ENCODE measurements at regions not wholly inside any gene's neighbourhood (a gene's known extent, or its start where the extent isn't known, plus 50 kb on each side); places are given as distances from the start of the nearest gene placed in this dataset.

DNA sequence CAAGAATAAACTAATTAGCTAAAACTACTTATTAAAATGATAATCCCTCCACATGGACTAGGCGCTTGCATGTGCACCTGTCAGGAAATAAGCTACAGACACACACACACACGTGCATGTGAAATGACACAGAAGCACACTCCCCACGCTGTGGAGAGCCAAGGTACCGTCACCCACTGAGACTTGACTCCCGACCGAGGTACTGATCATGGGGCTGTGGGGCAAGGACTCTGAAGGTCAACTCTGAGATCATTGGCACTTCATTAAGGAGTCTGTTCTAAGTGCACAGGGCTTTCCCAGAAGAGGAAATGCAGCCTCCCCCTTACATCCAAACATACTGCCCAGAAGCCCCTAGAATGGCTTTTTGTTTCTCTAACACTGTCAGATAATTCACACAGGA is 264.4 kb upstream of the WWC1 start:
- peaks cover 2% of the 10 kb centered on the region for H3K27me3 ChIP-seq (ENCODE audit: insufficient read depth, low read length)
- no peak overlapping the region for H3K4me3 ChIP-seq (ENCODE audit: insufficient read depth, low read length)
- no peaks in the 10 kb centered on the region for H3K4me1 ChIP-seq (ENCODE audit: insufficient read depth, low read length)
- H3K27ac ChIP-seq (ENCODE audit: low read depth, low read length), result no peak overlapping the region
- no peaks in the 10 kb centered on the region for H3K79me2 ChIP-seq (ENCODE audit: insufficient read depth, low read length)
- H3K4me2 ChIP-seq (ENCODE audit: insufficient read depth, low read length), result no peak overlapping the region
- no peak for DNase-seq (ENCODE audit: insufficient read length, low spot score, missing footprints)
- no peak overlapping the region for H2AFZ ChIP-seq (ENCODE audit: low read length)
- no peak for TF ChIP-seq CTCF (IDR thresholded peaks at IDR 0.05; ENCODE audit: extremely low read depth, low read depth, low read length)
- no peaks in the 10 kb centered on the region for H3K9me3 ChIP-seq (ENCODE audit: low read depth, low read length)
- H4K20me1 ChIP-seq (ENCODE audit: insufficient read depth, low read length), result no peaks in the 10 kb centered on the region
- H3K36me3 ChIP-seq (ENCODE audit: insufficient read depth, low read length), result no peaks in the 10 kb centered on the region

DNA sequence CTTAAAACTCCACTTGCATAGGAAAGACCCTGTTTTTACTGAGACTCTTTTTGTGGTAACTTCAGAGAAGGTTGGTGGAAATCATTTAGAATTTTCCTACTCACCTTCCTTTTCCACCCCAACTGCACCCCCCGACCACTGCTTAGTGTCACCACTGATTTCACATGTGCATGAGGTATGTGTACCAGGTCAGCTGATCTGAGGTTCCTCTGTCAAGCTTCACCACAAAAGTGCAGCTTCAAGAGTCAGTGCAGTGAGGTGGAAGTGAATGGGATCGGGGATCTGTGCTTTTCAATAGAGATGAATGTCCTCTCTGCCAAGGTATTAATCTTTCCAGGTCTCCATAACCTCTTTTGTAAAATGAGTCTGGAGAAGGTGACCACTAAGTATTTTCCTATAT is 260.5 kb upstream of the WWC1 start:
- Histone ChIP-seq H3K27me3 (ENCODE audit: insufficient read depth, low read length) (peaks cover 2% of the 10 kb centered on the region), H3K9me3 (ENCODE audit: low read depth, low read length) (no peaks in the 10 kb centered on the region), H3K4me1 (ENCODE audit: insufficient read depth, low read length) (no peaks in the 10 kb centered on the region), H2AFZ (ENCODE audit: low read length) (no peak overlapping the region), H3K79me2 (ENCODE audit: insufficient read depth, low read length) (no peaks in the 10 kb centered on the region), H3K4me2 (ENCODE audit: insufficient read depth, low read length) (no peak overlapping the region), H3K27ac (ENCODE audit: low read depth, low read length) (no peak overlapping the region), H3K4me3 (ENCODE audit: insufficient read depth, low read length) (no peak overlapping the region), H3K36me3 (ENCODE audit: insufficient read depth, low read length) (no peaks in the 10 kb centered on the region), H4K20me1 (ENCODE audit: insufficient read depth, low read length) (no peaks in the 10 kb centered on the region)
- TF ChIP-seq CTCF (IDR thresholded peaks at IDR 0.05; ENCODE audit: extremely low read depth, low read depth, low read length), result no peak
- DNase-seq (ENCODE audit: insufficient read length, low spot score, missing footprints), result no peak

- Histone ChIP-seq H3K27me3 (ENCODE audit: insufficient read depth, low read length) (peaks cover 2% of the 10 kb centered on the region), H3K4me2 (ENCODE audit: insufficient read depth, low read length) (no peak overlapping the region), H3K36me3 (ENCODE audit: insufficient read depth, low read length) (no peaks in the 10 kb centered on the region), H3K79me2 (ENCODE audit: insufficient read depth, low read length) (no peaks in the 10 kb centered on the region), H3K4me3 (ENCODE audit: insufficient read depth, low read length) (no peak overlapping the region), H3K9me3 (ENCODE audit: low read depth, low read length) (no peaks in the 10 kb centered on the region), H3K27ac (ENCODE audit: low read depth, low read length) (no peak overlapping the region), H3K4me1 (ENCODE audit: insufficient read depth, low read length) (no peaks in the 10 kb centered on the region), H4K20me1 (ENCODE audit: insufficient read depth, low read length) (no peaks in the 10 kb centered on the region), H2AFZ (ENCODE audit: low read length) (no peak overlapping the region)
- DNase-seq (ENCODE audit: insufficient read length, low spot score, missing footprints), result no peak
- no peak for TF ChIP-seq CTCF (IDR thresholded peaks at IDR 0.05; ENCODE audit: extremely low read depth, low read depth, low read length)
Measured at GRCh38 chr5:168031614-168032013, 259.8 kb upstream of the WWC1 start.

DNA sequence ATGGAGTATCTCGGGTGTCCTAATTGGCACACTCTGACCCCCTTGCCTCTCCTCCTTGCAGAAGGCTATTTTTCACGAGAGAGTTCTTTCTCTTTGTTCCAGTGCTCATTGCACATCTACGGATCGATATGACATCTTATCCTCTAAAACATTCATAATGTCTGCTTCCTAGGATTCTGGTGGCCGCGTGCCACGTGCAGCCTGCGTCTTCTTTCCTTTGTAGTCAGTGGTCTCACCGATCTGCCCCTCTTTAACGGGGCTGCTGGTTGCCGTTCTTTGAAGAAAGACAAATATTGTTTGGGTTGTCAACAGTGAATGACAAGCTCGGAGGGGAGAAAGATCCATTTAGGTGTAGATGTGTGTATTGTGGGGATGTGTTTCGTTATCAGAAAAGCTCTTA is 252.4 kb upstream of the WWC1 start:
- H3K36me3 ChIP-seq (ENCODE audit: insufficient read depth, low read length), result no peaks in the 10 kb centered on the region
- no peaks in the 10 kb centered on the region for H3K4me1 ChIP-seq (ENCODE audit: insufficient read depth, low read length)
- no peaks in the 10 kb centered on the region for H3K9me3 ChIP-seq (ENCODE audit: low read depth, low read length)
- DNase-seq (ENCODE audit: insufficient read length, low spot score, missing footprints), result no peak
- no peaks in the 10 kb centered on the region for H4K20me1 ChIP-seq (ENCODE audit: insufficient read depth, low read length)
- H3K27ac ChIP-seq (ENCODE audit: low read depth, low read length), result no peak overlapping the region
- no peak overlapping the region for H3K4me2 ChIP-seq (ENCODE audit: insufficient read depth, low read length)
- H2AFZ ChIP-seq (ENCODE audit: low read length), result no peak overlapping the region
- no peak for TF ChIP-seq CTCF (IDR thresholded peaks at IDR 0.05; ENCODE audit: extremely low read depth, low read depth, low read length)
- H3K79me2 ChIP-seq (ENCODE audit: insufficient read depth, low read length), result no peaks in the 10 kb centered on the region
- H3K4me3 ChIP-seq (ENCODE audit: insufficient read depth, low read length), result no peak overlapping the region
- no peaks in the 10 kb centered on the region for H3K27me3 ChIP-seq (ENCODE audit: insufficient read depth, low read length)
